Small intestine (tissue), 7 donors: ENCODE measurements at regions not wholly inside any gene's neighbourhood (a gene's known extent, or its start where the extent isn't known, plus 50 kb on each side); places are given as distances from the start of the nearest gene placed in this dataset.

ENCODE experiments used
- DNase-seq, 2 donors: peaks; one replicate each; pipeline versions ENCODE4 v3.0.0 to v3.0.0-alpha.2; 2013
- FAIRE-seq: peaks from 2 replicates; lab custom pipeline; 2012; peaks lifted over from hg19 to GRCh38; lab: Jason Lieb, UNC
- H3K27ac ChIP-seq, 3 donors: one replicate each; pipeline ENCODE4 v1.5.1; 2013; ENCODE audit warnings: low read length in 2 of 3, mild to moderate bottlenecking in 2 of 3, control low read depth in 1 of 3, inconsistent platforms in 1 of 3, low read depth in 1 of 3, moderate library complexity in 1 of 3
- H3K27me3 ChIP-seq, 3 donors: one replicate each; pipeline ENCODE4 v1.6.1; 2013; ENCODE audit warnings: low read length in 3 of 3, inconsistent platforms in 1 of 3; ENCODE audit not compliant: control insufficient read depth in 3 of 3, insufficient read depth in 3 of 3
- H3K36me3 ChIP-seq, 3 donors: one replicate each; pipeline ENCODE4 v1.6.1; 2013; ENCODE audit warnings: low read length in 3 of 3, inconsistent platforms in 1 of 3, low read depth in 1 of 3, mild to moderate bottlenecking in 1 of 3, moderate library complexity in 1 of 3; ENCODE audit not compliant: control insufficient read depth in 3 of 3, insufficient read depth in 2 of 3
- H3K4me1 ChIP-seq, 3 donors: one replicate each; pipeline ENCODE4 v1.6.1; 2013; ENCODE audit warnings: low read length in 2 of 3, inconsistent platforms in 1 of 3, low read depth in 1 of 3, mild to moderate bottlenecking in 1 of 3, moderate library complexity in 1 of 3; ENCODE audit not compliant: control insufficient read depth in 3 of 3, insufficient read depth in 2 of 3
- H3K4me3 ChIP-seq, 3 donors: one replicate each; pipeline ENCODE4 v1.5.1; 2013; ENCODE audit warnings: low read length in 3 of 3, control low read depth in 1 of 3, inconsistent platforms in 1 of 3, low read depth in 1 of 3, mild to moderate bottlenecking in 1 of 3, moderate library complexity in 1 of 3
- H3K9me3 ChIP-seq, 2 donors: one replicate each; pipeline ENCODE4 v1.6.1; 2013; ENCODE audit warnings: low read depth in 1 of 2, low read length in 1 of 2; ENCODE audit not compliant: control insufficient read depth in 2 of 2, insufficient read depth in 1 of 2
- WGBS, 3 donors: extraction: QIAGEN DNeasy Blood & Tissue Kit; methylation state at CpG; one replicate each; pipeline ENCODE4 v1.1.7; 2013; 5-methylcytosine and 5-hydroxymethylcytosine counted together
- donor health status: healthy with polysubstance abuse.
- donor health status: control.
- donor health status: control.
- donor health status: Bipolar disorder and iron deficiency.
- donor health status: healthy.

DNA sequence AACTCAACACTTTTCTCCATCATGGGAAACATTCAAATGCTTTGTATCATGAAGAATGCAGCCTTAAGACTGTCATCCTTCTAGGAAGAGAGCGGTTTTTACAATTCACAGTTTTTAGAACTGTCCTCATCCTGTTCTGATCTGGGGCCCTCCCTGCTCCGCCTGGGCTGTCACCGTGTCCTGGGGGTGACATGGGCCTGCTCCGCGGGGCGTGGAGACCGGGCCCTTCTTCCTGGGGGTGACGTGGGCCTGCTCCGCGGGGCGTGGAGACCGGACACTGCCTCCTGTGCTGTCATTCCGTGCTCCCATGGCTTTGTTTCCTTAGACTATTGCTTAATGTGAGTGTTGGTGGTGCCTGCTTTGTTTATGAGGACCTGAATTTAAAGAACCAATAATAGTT, 122.8 kb downstream of the TMEM18 start:
- 83 to 90% (median 85%) methylated on average over 13 of the region's 13 CpGs for WGBS, 3 donors
- H3K27me3 ChIP-seq, result no peaks in the 10 kb centered on the region
- FAIRE-seq (no peak), DNase-seq (no peak)
- no peaks in the 10 kb centered on the region for H3K9me3 ChIP-seq
- no peaks in the 10 kb centered on the region for H3K36me3 ChIP-seq
- no peak overlapping the region for H3K27ac ChIP-seq
- H3K4me3 ChIP-seq, result no peak overlapping the region
- H3K4me1 ChIP-seq, result no peaks in the 10 kb centered on the region

DNA sequence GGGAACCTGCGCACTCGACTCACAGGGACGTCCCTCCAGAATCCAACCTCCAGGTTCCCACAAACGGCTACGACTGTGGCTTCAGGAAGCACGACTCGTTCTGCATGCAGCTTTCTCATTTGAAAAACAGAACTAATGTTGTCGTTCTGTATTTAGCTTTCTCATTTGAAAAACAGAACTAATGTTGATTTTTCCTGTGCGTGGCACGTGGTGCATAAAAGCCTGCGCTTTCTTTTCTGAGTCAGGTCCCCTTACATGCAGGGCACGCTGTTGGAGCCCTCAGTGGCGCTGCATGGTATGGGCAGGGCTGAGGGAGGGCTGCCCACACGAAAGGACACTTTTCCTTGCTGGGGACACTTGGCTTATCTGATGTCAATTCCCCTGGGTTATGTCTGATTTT, 124.3 kb downstream of the TMEM18 start:
- 57 to 75% (median 59%) methylated on average over 14 of the region's 14 CpGs for WGBS, 3 donors
- no peak overlapping the region for H3K27ac ChIP-seq
- FAIRE-seq, result no peak
- no peaks in the 10 kb centered on the region for H3K36me3 ChIP-seq
- no peaks in the 10 kb centered on the region for H3K9me3 ChIP-seq
- H3K4me1 ChIP-seq, result no peaks in the 10 kb centered on the region
- H3K4me3 ChIP-seq, result no peak overlapping the region
- no peaks in the 10 kb centered on the region for H3K27me3 ChIP-seq
- DNase-seq, result no peak

- H3K27ac ChIP-seq, result no peak overlapping the region
- no peaks in the 10 kb centered on the region for H3K27me3 ChIP-seq
- no peak for FAIRE-seq
- no peaks in the 10 kb centered on the region for H3K36me3 ChIP-seq
- DNase-seq, result no peak
- 71 to 74% (median 73%) methylated on average over 13 of the region's 13 CpGs for WGBS, 3 donors
- H3K4me1 ChIP-seq, result no peaks in the 10 kb centered on the region
- H3K9me3 ChIP-seq, result no peaks in the 10 kb centered on the region
- H3K4me3 ChIP-seq, result no peak overlapping the region
Measured at GRCh38 chr2:551621-552020, 125.6 kb downstream of the TMEM18 start.

DNA sequence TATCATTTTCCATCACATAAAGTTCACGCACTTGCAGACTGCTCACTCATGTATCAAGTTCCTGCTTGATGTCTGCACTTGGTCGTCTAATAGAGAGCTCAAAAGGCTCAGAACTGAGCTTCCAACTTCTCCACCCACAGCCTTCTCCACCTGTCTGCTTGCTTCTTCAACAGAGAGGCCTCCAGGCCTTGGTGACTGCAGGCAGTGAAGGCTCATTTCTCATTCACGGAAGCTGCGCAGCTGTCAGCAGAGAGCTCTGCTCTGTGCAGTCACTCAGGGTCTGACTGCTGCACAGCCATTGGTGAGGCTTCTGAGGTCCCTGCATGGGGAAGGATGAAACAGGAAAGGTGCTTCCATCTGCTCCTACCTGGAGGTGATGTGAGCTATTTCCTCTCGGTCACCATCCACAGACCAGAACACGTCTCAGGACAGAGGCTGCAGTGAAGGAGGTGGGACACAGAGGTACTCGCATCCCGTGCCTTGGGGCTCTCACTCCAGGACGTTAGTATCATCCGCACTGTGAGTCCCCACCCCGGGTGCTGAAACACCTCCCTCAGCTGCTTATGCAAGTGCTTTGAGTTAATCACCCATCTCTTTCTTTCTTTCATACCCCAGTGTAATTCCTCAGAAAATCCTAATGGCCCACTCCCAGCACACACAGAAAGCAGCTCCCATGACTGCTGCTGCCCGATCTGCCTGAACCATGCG, 126.2 kb downstream of the TMEM18 start:
- 74 to 79% (median 77%) methylated on average over 13 of the region's 13 CpGs for WGBS, 3 donors
- DNase-seq, result no peak

GRCh38 chr2:545711-546650, 131.2 kb downstream of the TMEM18 start:
- FAIRE-seq, result no peak
- 70 to 77% (median 74%) methylated on average over 22 to 24 of the region's 24 CpGs for WGBS, 3 donors
- no peaks in the 10 kb centered on the region for H3K9me3 ChIP-seq
- DNase-seq, result no peak
- H3K4me3 ChIP-seq, result no peak overlapping the region
- H3K27me3 ChIP-seq, result peaks cover 0 to 2% (median 0%) of the 10 kb centered on the region in 3 donors
- H3K4me1 ChIP-seq, result no peaks in the 10 kb centered on the region
- no peaks in the 10 kb centered on the region for H3K36me3 ChIP-seq
- H3K27ac ChIP-seq, result no peak overlapping the region

More for the DNA sequence above, 126.2 kb downstream of the TMEM18 start:
- no peaks in the 10 kb centered on the region for H3K27me3 ChIP-seq
- H3K36me3 ChIP-seq, result no peaks in the 10 kb centered on the region
- H3K9me3 ChIP-seq, result no peaks in the 10 kb centered on the region
- no peaks in the 10 kb centered on the region for H3K4me1 ChIP-seq
- no peak overlapping the region for H3K27ac ChIP-seq
- no peak for FAIRE-seq
- H3K4me3 ChIP-seq, result no peak overlapping the region

DNA sequence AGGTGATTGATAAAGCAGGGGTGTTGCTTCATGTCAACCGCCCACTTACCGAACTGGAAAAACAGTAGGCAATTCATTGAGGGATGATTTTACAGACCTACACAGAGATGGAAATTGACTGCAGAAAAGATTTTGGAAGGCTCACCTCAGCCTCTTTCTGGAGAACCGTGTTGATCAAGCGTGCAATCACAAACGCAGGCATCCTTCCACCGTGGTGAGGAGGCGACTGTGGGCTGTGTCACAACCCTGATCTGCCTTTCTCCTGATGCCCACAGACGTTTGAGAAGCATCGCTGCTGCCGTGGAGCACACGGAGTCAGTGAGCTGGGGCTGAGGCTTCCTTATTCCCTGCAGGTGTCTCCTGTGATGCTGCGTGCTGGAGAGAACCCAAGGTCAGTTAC, 132.0 kb downstream of the TMEM18 start:
- no peak overlapping the region for H3K27ac ChIP-seq
- no peak overlapping the region for H3K4me3 ChIP-seq
- no peak for FAIRE-seq
- no peak for DNase-seq
- 78 to 81% (median 80%) methylated on average over 12 of the region's 12 CpGs for WGBS, 3 donors
- peaks cover 0 to 2% (median 0%) of the 10 kb centered on the region in 3 donors for H3K27me3 ChIP-seq
- no peaks in the 10 kb centered on the region for H3K36me3 ChIP-seq
- H3K4me1 ChIP-seq, result no peaks in the 10 kb centered on the region
- H3K9me3 ChIP-seq, result no peaks in the 10 kb centered on the region

DNA sequence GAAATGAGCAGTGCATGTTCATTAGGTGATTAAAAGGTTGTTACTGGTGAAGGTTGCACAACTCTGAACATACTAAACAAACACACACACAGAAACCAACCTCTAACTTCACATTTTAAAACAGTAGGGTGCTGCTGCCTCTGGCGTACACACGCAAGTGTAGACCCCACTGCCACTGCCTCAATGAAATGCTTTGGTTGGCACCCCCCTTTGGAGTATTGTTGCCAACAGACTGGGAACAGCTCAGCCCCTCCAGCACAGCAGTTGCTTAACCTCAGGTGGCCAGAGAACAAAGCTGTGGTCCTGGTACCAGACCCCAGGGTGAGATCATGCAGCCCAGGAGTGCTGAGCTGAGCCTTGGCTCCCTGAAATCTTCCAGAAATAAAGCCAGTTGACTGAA, 138.6 kb downstream of the TMEM18 start:
- Histone ChIP-seq H3K4me3 (no peak overlapping the region), H3K27me3 (no peaks in the 10 kb centered on the region), H3K4me1 (no peaks in the 10 kb centered on the region), H3K9me3 (peaks cover 0 to 4% of the 10 kb centered on the region in 2 donors), H3K27ac (no peak overlapping the region), H3K36me3 (no peaks in the 10 kb centered on the region)
- WGBS, 3 donors, result 96 to 98% (median 98%) methylated on average over 2 of the region's 2 CpGs
- no peak for DNase-seq
- no peak for FAIRE-seq

GRCh38 chr2:535222-535621, 142.0 kb downstream of the TMEM18 start:
- no peak for FAIRE-seq
- no peaks in the 10 kb centered on the region for H3K27me3 ChIP-seq
- H3K4me3 ChIP-seq, result no peak overlapping the region
- peaks cover 0 to 7% of the 10 kb centered on the region in 2 donors for H3K9me3 ChIP-seq
- H3K27ac ChIP-seq, result no peak overlapping the region
- no peaks in the 10 kb centered on the region for H3K4me1 ChIP-seq
- 57 to 80% (median 66%) methylated on average over 3 of the region's 3 CpGs for WGBS, 3 donors
- DNase-seq, result no peak
- no peaks in the 10 kb centered on the region for H3K36me3 ChIP-seq
